Fibroblast of skin of left biceps (primary cell): ENCODE measurements at regions not wholly inside any gene's neighbourhood (a gene's known extent, or its start where the extent isn't known, plus 50 kb on each side); places are given as distances from the start of the nearest gene placed in this dataset.

Source experiments
- DNase-seq, 2 experiments: peaks; one replicate each; pipeline ENCODE4 v3.0.0-alpha.2; 2013; ENCODE audit warnings: low read depth in 2 of 2

DNA sequence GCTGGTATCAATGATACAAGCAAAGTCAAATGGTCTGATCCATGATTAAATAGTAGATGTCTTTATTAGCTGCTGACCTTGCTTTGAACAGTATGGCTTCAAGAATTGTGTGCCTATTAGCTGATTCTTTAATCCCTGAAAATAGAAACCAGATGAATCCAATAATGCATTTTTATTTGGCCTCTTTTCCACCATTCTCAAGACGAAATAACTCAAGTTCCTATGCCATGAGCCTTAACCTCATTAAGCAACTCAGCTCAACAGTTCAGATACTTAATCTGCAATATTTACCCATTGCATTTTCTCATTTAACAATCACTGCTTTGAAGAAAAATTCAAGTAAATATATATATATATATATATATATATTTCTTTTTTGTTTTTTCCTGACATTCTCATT lies 588.6 kb upstream of the MEF2C start:
- DNase-seq = peak; percentile 70 to 76

DNA sequence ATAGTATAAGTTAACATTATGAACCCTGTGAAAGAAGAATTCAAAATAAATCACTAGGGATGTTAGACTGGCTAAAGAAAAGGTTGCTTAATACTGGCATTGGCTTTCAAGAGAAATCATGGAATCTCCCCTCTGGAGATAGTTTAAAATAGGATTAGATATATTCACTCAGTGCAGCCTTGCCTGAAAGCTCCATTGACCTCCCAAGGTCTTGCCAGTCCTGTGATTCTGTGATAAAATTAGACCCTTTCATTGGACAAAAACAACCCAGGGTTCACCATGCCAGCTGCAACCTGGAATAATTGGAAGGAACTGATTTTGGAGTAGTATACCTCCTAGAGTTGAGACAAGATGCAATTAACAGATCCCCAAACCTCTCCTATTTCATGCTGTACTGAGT lies 588.1 kb upstream of the MEF2C start:
- no peak for DNase-seq

DNA sequence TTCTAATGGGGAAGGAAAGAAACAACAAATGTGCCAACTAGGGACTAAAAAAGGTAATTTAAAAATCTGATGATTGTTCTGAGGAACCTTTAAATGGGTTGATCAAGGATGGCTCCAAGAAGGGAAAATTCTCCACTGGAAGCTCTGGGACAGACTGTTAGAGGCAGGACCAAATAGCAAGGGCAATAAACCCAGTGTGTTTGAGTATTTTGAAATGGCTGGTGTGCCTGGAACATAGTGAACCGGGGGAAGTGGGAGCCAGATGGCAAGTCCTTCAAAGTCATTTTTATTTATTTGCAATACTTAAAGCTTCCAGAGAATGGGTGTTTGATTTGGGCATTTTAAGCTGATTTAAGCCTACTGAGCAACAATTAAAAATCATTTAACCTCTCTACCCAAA lies 587.7 kb upstream of the MEF2C start:
- no peak for DNase-seq

DNA sequence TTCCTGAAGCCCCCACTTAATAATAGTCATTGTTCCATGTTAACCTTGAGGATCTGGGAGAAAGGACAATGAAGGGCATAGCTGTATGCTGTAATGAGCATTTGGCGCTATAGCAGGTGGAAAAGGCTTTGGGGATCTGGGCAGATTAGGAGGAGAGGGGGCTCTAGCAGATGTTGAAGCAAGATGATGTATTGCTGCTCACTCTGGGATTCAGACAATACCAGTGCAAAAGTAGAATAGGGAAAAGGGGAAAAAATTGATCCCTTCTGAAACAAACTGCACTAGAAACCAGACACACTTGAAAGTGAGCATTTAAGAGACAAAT lies 575.3 kb upstream of the MEF2C start:
- DNase-seq = no peak

DNA sequence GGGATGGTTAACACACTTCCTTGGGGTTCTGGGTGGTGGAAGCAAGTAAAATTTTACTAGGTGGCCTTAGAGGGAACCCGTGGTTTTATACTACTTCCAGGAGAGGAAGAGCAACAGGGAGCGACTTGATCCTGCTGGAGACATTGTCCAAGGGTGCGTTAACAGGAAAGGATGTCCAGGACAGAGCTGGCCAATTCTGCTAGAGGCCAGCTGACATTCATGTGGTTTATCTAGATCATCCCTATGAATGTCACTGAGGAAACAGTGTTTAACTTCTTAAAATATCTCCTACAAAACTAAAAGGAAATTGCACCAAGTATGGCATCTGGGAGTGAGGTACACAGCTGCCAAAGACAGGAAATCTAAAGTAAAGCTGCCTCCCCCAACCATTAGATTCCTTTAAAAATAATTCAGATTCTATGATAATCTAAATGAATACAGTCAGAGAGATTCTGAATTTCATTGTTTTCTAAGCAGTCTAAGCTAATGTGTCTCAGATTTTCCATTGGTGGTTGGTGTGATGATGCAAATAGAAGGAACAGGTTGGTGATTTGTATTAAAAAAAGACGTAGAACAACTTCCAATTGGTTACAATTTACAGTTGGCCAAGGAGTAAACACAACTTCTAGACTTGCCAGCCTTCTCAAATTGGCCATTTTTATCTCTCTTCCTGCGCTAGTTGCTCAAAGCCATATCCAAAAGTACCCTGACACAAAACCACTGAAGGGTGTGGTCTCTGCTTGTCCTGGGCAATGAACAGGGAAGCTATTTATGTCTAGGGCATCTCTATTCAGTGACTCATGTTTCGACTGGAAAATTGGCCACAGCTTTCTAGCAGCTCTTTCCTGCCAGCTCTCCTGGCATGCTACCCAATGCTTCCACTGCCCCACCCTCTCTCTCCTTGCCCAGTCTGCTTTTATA lies 574.7 kb upstream of the MEF2C start:
- no peak for DNase-seq

DNA sequence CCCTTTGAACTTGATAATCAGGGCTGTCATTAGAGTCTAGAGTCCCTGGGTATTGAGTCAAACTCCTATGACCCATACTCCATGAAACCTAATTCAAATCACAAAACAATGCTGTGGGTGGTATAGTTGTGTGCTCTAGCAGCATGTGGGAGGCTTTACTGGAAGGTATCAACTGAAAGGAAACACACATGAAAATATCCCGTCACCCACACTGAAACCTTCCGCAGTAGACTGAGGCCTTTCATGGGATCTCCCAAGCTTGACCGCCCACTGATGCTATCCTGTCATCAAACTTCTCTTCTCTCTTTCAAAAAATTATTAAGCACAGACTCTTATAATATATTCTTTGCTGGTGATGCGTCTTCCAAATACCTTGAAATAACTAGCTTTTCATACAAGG lies 569.1 kb upstream of the MEF2C start:
- DNase-seq = no peak

DNA sequence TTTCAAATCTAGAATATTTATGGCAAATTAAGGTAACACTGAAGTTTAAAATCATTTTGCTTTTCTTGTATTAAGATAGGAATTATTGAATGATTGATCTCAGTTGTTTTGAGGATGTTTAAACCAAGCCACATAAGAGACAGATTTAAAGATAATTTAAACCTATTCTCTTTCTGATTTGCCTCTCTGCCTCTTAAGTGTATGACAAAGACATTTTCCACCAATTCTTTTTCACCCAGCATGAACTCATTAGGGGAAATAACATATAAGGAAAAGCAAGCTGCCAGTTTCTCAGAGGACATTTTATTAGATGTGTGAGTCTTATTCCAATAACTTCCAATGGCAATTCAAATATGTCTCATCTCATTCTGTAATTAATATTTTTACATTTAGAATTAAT lies 568.3 kb upstream of the MEF2C start:
- no peak for DNase-seq

DNA sequence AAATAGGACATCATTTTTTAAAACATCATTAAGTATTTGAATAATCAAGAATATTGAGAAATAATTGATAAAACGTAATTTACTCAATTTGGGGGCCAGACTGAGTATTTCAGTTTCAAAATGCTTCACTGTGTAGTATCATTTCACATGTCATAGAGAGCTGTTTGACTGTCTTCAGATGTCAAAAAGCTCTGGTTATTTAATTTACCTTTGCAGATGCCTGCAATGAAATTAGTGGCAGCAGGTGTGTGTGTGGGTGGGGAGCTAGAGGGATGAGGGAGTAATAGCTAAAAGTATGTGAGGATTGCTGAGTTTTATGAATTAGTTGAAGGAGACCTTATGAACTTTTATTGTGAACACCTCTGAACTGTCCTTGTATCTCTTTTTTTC lies 567.2 kb upstream of the MEF2C start:
- DNase-seq = no peak

DNA sequence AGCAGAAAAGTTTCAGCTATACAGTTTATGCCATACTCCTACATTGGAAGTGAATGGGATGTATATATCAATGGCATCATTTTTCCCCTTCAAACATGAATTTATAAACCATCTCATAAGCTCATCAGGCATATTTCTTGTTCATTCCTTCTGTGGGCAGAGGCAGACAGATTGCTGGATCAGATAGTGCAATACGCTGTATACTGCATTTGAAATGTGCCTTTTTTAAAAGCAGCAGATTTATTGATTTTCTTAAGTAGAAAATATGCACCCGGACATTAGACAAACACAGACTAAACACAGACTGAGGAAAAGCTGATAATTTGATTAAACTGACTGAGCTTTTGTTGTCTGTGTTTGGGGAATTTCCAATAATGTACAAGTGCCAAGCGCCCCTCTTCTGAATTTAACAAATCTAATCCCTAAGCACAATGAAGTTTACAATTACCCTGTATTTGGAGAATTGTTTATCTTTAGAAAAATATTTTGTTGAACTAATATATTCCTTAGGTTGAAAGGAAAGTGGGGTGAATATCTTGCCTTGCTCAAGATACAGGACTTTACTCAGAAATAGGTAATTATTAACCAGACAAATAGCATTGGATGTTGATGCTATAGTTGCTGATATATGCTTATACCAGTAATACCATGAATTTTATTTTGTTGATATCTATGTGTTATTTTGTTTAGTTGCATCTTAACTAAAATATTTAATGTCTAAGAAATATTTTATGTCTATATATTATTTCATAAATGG lies 566.6 kb upstream of the MEF2C start:
- no peak for DNase-seq

DNA sequence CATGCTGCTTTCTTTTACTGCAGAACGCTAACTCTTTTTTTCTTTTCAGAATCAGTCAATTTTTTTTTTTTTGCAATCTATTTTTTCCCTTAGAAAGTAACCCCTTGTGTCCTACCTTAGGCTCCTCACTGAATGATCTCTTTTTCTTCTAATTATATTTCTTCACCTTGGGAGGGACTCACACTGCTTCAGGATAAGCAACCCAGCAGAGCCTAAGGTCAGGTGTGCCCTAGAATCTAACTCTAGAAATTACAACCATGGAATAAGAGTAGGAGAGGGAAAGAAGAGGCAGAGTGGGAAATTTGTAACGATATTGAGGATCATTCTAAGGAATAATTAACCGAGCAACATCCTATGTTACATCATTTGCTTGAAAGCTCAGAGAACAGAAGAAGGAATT lies 564.0 kb upstream of the MEF2C start:
- no peak for DNase-seq

DNA sequence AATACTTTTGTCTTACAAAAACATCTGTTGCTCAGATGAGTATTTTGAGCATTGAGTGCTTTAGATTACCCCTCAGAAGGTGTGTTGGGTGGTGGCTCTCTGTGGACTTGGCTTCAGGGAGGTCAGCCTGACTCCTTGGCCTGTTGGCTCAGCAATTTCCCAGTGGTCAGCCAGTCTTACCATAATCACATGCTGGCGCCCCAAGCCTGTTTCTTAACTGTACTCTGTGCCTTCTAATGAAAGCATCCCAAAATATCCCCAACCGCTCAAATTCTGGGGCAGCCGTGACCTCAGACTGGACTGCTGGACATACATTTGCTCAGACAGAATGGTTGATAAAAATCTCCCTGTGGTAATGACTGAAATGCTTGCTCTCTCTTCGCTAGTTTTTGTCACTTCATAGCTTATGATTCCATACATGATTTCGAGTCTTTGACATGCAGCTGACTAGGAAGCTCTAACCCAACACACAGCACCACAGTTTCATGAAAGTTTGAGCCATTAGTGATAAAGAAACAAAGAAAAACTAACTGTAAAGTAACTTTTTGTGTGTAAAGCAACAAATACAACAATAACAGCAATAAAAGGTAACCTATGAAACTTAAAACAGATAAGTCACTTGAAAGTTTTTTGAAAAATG lies 562.2 kb upstream of the MEF2C start:
- DNase-seq = no peak

DNA sequence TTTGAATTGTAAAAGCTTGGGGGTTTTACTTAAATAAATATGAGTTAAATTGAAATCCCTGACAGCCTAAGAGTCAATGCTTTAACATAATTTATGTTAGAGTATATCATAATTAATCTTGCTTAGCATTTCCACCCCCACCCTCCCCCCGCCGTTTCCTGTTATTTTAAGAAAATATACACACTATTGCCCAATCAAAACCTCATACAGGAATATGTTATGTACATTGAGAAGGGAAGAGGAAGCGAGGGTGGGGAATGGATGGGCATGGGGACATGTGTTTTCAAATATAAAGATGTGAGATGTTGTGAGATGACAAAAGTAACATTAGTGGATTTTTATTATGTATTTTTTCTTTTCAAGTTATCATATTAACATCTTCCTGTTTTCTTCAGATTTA lies 561.1 kb upstream of the MEF2C start:
- DNase-seq = no peak

DNA sequence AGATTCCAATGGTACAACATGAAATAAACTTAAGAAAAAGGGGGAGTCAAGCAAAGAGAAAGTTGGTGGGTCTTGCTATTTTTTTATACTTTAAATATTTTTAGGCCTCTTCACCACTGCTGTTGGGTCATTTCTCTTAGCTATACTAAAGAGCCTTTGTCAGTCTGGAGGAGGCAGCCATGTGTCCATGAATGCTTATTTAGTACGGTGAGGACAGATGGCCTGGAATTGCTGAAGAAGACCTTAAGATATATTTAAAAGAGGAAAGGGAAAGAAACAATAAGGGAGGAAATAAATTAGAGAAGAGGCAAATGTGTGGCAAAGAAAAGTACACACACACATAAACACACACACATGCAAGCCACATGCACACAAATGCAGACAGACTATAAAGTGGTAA lies 560.5 kb upstream of the MEF2C start:
- no peak for DNase-seq

DNA sequence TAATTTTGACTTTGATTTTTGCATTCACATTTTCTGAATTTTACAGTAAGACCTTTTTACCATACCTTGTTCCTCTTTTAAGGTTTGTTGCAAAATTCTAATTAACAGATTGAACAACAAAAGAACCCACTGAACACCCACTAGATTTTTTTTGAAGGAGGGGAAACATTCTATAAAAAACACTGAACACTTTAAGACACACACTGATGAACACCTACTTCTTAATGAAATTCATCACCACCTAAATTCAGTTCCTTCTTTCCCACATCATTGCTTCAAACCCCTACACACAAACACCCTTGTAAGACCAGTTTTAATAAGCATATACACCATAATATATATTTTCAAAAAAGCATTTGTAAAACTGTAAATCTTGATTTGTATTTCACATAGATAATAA lies 559.0 kb upstream of the MEF2C start:
- DNase-seq = no peak

DNA sequence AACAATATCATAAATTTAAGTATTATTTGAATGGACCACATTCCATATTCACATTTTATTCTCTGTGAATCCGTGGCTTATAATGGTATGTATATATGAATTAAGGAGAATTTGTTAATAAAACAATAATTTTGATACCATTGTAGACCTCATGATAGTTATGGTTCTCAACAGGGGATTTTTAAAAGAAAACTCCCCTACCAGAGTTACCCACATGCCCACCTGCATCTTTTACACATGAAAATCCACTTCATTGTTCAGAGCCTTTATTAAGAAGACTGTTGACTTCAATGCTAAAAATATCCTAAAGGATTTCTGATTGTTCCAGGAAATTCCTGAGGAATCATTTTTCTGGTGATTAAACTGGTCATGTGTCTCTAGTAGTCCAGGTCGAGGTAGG lies 557.7 kb upstream of the MEF2C start:
- DNase-seq = no peak

DNA sequence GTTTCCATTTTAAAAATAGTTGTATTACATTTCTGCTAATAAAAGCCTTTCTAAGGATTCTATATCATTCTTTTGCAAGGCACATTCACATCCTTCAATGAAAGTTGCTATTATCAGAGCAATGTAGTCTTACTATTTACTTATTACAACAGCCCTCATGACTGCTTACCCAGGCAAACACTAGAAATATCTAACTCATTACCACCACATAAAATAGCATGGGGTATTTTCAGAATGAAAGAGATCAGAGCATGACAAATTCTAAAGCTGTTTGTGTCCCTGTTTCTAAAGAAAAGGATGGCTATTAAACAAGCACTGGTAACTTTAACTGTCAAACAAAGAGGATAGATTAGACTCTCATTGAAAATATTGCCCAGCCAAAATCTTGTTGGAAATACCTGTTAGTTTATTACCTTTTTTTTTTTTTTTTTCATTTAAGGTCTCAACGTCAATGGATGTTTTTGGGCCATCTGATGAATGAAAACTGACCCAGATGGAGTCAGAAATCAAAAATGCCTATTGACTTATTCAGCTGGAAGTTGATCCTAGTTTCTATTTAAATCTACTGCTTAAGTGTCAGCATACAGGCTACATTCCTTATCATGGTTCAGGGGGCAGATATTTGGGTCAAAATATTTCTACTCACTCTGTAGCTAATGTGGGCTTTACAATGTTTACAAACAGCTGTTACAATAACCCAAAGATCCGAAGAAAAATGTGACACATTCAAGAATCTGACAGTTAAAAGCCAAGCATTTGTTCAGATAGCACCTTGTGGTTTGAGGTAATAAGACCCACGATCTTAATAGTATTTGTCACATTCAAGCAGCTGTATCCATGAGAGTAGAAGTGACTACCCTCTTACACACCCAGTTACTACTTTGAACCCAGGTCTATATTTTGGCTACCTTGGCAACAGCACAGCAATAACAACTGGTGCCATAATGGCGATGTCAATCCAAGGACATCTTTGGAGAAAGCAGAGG lies 554.8 kb upstream of the MEF2C start:
- DNase-seq = no peak

DNA sequence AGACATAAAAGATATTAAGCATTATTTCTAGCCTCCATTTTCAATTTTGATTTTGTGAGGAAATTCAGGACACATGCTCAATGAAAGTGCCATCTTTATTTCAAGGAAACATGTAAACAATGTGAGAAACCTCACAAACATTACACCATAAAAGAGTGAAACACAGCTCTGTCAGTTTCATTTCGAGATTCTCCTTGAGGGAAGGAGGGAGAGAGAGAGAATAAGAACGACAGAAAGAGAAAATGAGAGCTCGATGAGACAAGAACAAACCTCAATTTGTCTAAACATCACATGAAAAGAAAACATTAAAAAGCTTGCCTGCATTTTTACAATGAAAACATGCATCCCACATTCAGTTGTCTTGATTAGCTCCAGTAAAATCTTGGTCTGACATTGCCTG lies 553.5 kb upstream of the MEF2C start:
- DNase-seq = no peak

DNA sequence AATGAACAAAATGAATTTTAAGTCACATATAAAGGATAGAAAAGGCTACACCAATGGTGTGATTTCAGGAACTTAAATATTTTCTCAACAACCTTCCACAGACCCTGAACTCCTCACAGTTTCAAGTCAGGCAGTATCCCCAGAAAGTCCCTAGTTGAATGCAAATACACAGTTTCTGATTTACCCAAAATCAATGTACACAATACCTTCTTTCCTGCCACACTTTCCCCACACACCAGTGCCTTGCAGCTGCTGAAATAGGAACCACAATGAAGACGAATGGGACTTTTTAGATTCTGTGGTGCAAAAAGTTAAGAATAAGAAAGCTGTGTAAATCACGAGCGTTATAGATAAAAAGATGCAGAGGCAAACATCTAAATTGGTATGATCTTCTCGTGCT lies 552.4 kb upstream of the MEF2C start:
- no peak for DNase-seq

DNA sequence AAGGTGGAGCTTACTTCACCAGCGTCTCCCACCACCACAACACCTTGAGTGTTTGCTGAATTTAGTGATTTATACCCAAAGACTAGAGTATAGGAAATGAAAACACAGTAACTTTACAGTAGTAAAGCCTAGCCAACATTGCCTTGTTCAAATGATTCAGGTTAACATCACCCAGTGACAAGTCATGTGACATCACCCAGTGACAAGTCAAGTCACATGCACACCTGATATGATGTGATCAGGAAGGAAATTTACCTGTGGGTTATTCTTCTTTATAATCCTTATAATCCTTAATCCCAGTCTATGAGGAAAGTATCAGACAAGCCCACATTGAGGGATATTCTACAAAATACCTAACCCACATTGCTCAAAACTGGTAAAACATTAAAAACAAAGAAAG lies 545.6 kb upstream of the MEF2C start:
- no peak for DNase-seq

DNA sequence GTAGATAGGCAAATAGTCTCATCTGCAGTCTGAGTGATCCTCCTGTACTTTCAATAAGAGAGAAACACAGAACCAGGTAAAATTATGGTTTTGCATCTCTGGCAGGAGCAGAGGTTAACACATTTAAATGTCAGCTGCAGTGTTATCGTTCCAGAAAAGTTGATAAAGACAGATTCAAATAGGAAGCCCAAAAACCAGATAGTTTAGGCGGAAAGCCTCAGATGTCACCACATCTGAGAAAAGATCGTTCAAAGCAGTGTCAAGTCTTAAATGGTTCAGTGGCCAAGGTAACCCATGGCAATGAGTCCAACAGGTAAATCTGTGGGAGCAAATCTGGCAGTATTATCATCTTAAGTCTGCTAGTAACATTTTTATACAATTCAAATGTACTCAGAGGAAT lies 542.1 kb upstream of the MEF2C start:
- DNase-seq = no peak

DNA sequence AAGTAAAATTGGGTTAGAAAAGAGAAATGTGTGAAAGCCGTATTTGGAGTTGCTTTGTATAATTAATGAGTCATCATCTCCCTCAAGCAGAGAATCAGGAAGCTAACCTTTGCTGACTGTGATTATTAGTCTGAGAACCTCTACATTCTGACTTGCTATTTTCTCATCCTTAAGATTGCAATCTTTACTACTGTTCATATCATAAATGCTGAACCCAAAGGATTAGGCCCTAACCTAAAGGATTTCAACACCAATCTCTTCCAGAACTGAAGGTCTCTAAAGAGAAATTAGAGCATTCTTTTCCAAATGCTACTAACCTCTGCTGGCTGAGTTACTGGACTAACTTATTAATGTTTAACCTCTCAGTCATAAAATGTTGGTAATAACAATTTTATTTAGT lies 538.1 kb upstream of the MEF2C start:
- DNase-seq = peak; percentile 10 to 15
